Right ventricle myocardium inferior (tissue), 1 donor: ENCODE measurements at regions not wholly inside any gene's neighbourhood (a gene's known extent, or its start where the extent isn't known, plus 50 kb on each side); places are given as distances from the start of the nearest gene placed in this dataset.
A peak's percentile ranks its signal among the peaks of the same experiment; 100 is the strongest.

Experiments used
- ATAC-seq: fragments of 200-7000 bp; cut with Tn5 transposase; one replicate; pipeline ENCODE4 v1.9.1; 2020; ENCODE audit warnings: mild to moderate bottlenecking, moderate library complexity
- DNase-seq: peaks from one replicate; pipeline ENCODE4 v3.0.0; 2021; ENCODE audit errors: missing footprints
- intact Hi-C: fragments of 100-400 bp; cut with DNase I; formaldehyde crosslinking; loops from one replicate; pipeline ENCODE4 v1.11.0; 2022
- donor health status: DM: no; HTN: yes; CAD: no; lungs with severe emphysema.

DNA sequence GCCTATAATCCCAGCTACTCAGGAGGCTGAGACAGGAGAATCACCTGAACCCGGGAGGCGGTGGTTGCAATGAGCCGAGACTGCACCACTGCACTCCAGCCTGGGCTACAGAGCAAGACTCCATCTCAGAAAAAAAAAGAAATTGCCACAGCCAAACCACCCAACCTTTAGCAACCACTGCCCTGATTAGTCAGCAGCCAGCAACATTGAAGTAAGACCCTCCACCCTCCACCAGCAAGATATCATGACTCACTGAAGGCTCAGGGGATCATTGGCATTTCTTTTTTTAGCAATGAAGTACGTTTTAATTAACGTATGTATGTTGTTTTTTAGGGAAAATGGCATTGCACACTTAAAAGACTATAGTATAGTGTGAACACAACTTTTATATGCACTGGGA is 349.1 kb upstream of the ACVR2A start:
- intact Hi-C loops, result no loop called here
- DNase-seq (peak; percentile 45), ATAC-seq (no peak)

DNA sequence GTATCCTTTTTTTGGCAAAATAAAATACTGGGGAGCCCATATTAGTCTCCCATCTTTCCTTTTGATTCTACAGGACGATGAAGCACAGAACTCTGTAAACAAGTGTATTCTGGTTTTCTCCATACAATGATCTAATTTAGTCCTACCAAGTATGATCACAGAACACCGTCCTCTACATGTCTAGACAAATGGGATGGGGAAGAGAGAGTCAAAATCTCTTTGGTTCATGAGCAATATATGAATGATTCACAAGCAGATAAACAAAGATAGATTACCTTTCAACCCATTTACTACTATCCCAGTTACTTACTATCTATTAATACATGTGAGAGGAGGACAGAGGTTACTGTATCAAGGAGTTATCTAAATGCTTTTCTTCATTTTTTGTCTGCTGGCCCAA is 352.4 kb upstream of the ACVR2A start:
- intact Hi-C loops, result no loop called here
- no peak for ATAC-seq
- no peak for DNase-seq

DNA sequence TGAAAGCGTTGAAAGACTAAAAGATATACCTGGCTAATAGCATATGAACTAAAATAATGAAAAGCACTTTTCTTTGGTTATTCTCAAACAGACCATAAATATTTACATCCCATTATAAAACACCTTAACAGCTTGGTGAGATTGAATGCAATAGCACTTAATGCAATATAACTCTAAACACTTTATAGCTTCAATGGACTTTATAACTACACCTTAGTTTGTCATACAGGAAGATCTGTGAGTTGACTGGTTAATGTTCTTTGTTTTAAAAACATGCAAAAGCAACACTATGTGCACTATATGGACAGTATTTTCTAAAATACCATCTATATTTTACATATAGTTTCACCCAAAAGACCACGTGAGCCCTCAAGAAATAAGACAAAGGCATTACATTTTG is 353.3 kb upstream of the ACVR2A start:
- intact Hi-C loops, result no loop called here
- DNase-seq (no peak), ATAC-seq (no peak)

DNA sequence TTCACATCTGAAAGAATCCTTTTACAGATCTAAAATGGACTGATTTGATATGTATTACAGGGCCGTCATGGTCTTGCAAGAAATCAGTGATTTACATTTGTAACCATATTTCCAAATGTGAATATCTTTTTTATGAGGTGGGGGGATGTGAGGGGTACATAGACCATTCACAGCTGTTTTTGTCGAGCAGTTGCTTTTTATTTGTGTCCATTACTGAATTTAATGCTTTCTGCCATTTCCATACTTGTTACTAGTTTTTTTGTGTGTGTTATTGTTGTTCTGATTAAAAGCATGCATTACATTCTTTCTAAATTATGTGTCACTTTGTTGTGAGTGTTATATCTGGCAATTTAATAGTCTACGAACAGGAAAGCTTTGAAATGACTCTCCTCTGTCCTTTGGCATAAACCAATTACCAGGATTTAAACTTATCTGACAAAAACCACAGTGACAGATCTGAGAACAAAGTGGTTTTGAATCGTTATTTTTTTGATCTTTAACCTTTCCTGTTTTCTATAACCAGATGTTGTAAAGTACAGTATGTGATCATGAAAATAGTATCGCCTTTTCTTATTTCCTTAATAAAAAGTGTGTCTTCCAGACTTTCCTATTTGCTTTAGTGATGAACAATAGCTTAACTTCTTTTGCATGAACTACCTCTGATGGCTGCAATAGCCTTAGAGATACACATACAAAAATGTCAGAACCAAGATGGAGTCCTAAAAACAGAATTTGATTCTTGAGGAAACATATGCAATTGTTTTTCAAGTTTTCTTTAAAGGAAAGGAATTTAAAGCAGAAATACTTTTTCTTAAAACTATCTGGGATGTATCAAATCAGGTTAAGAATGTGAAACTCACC is 354.2 kb upstream of the ACVR2A start:
- DNase-seq (no peak), ATAC-seq (no peak)
- intact Hi-C loops, result no loop called here

DNA sequence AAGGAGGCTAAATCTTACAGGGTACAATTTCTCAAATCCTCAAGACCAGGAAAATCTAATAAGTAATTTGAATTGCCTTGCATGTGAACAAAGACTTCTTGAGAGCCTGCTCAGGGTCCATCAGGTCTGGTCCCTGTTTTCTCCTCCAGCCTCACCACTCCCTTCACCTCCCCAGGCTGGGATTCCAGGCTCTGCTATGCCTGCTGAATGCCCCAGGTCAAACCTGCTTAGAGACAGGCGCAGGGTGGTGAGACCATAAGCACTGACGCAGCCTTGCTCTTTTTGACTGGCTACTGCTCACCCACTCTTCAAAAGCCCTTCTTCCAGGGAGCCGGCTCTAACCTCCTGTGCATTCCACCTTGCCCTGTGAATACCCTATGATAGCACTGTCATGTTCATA is 356.4 kb upstream of the ACVR2A start:
- intact Hi-C loops, result no loop called here
- ATAC-seq (no peak), DNase-seq (no peak)

DNA sequence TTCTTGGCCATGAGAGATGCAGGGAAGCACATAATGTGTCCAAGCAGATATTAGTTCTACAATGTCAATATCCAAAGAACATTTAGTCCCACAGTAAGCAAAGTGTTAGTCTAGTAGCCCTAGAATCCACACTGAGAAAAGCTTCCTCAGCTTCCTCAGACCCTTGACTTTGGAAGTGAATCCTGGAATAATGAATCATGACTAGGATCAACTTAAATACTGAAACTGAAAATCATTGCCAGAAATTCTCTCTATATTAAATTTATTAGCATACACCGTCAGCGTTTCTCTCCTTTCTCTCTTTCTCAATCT is 356.9 kb upstream of the ACVR2A start:
- DNase-seq (no peak), ATAC-seq (no peak)
- intact Hi-C loops, result no loop called here

DNA sequence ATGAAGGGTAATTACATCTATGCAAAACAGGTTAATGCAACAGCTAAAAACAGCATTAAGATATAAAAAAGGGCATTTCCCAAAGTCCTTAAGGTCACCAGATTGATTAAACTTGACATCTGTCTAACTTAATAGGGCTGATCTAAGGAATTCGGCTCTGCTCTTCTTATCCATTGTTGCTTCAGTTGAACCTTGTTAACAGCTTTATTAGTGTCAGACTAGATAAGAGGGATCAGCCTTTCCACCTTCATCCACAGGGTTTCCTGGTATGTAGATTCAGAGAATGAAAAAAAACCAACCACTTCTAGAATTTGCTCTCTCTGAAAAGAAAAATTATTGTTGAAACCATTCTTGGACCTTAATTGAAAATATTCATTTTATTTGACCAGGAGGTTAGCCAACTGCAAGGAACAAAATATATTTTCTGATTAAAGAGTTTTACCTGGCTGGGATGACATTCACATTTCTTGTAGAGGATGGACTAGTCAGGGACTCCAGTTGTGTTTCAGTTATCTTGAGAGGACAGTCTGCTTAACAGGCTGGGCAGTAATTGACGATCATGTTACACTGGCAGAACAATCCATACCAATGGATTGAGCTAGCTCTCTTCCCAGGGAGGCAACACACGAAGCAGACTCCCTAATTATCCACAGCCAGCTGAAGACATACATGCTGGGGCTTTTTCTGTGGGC is 357.4 kb upstream of the ACVR2A start:
- DNase-seq (no peak), ATAC-seq (no peak)

DNA sequence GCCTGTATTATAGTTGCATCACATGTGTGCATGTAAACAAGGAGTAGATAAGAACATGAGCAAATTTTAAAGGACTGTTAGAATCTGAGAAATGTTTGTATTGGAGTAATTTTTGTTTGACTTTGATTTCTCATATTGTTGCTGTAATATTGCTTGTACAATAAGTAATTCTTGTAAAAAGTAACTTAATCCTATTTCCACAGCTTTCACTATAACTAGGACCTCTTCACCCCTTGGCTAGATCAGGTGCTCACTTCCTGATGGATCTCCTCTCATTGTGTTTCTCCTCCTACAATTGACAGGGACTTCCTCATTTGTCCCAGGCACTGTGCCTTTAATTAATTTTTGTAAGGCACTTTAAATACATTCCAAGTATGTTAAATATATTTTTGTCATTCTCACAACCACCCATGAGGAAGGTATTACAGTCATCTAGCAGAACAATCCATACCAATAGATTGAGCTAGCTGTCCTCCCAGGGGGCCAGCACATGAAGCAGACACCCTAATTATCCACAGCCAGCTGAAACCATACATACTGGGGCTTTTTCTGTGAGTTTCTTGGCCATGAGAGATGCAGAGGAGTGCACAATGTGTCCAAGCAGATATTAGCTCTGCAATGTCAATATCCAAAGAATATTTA is 359.5 kb upstream of the ACVR2A start:
- intact Hi-C loops, result no loop called here
- no peak for ATAC-seq
- no peak for DNase-seq

More for the DNA sequence above, 357.4 kb upstream of the ACVR2A start:
- intact Hi-C loops, result no loop called here

DNA sequence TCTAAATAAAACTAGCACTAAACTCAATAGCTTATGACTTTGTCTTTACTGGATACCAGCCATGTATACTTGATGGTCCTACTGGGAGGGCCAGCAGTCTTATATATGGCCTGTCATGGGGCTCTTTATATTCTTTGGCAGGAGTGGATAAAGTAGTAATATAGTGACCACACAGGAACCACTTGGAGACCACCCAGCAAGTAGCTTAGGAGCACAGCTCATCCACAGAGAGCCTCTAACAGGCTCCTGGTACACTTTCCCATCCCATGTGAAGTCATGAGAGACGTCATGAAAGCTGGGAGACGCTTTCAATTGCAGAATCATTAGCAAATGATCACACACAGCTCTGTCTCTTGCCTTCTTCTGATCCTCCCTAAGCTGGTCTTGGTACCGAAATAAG is 360.9 kb upstream of the ACVR2A start:
- intact Hi-C loops, result no loop called here
- ATAC-seq (no peak), DNase-seq (no peak)

DNA sequence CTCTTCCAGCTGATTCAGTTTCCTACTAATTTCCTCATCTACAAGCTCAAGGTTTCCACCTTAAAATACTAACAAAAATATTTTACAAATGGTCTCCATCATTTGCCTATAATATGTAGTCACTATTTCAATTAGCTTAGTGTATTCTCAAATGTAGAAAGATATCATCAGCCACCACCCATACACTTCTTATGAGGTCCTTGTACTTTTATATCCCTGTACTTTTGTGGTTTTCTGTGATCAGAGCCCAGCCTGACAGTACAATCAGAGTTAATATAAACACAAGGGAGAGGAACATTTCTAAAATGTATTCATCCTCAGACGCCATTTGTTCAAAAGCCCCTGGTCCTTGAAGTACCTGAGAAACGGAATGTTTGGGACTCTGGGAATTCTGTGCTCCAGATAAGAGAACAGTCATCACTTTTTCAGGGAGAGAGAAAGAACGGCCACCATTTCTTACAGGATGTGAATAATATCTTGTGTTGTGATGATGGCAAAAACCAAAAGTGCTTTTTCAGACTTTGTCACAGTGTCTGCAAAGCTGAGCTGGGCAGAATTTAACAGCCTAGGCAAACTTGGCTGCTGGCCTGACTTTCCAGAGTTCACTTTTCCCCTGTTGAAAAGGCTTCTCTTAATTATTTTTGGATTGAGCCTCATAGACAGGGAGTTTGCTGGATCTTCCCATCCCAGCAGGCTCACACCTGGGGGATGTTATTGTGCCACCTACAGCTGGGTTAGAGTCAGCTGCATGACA is 361.7 kb upstream of the ACVR2A start:
- intact Hi-C loops, result no loop called here
- DNase-seq, result no peak
- no peak for ATAC-seq

DNA sequence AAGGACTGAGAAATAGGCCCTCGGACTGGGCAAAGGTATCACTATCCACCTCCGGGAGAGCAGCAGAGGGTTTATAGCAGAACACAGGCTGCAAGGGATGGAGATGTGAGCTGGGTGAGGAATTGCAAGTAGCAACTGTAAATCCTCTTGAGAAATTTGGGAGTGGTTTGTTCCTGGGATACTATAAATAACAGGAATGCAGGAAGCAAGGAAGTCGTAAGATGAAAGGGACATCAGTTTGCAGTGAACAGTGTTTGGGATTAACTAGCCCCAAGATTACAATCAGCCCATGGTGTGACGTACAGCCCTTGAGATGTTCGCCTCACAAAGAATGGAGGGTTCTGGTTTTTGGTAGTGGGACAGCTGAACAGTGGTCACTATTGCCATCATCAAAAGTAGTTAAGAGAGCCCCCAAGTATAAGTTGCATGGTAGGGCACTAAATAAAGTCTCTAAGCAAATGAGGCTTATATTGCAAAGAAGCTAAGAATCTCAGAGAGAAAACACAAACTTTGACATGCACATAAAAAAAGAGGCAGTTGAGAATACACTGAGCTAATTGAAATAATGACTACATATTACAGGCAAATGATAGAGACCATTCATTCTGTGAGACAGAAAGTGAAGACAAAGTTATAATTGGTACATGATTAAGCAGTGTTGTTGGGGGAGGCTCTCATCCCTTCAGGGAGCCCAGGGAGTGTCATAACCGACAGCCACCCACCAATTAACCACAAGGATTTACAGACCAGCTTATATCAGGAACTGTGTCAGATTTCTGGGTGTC is 362.5 kb upstream of the ACVR2A start:
- DNase-seq (no peak), ATAC-seq (no peak)

DNA sequence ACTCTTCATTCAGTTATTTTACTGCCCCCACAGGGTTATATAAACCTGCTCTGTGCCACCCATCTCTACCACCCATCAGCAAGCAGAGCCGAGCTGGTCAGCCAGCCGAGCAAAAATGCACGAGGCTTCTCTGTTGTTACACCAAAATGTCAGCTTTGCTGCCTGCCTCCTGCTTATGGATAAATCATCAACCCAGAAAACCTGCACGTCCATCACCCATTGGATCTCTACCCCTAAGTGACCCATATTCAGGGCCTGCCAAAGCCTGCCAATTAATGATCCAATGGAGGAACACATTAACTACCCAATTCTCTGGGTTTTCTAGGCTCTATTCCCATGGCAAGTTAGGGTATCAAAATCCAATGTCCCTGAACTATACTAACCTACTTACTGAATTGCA is 365.5 kb upstream of the ACVR2A start:
- intact Hi-C loops, result no loop called here
- ATAC-seq (no peak), DNase-seq (no peak)

More for the DNA sequence above, 362.5 kb upstream of the ACVR2A start:
- intact Hi-C loops, result no loop called here

DNA sequence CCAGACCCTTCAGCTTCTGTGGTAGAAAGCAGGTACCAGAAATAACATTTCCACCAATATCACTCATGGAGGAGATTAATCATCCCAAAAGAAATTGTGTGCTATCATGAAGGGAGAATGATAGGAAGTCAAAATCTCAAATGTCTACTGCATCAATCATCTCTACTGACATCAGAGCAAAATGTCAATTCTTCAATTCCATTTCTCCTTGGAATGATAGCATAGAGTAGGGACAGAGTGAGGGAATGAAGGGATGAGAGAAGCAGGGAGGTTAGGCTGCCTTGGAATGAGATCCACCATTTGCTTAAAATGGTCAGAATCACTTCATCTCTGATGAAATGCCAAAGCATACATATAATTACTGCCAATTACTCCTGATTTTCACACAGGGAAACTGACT is 371.8 kb upstream of the ACVR2A start:
- intact Hi-C loops, result no loop called here
- DNase-seq (no peak), ATAC-seq (no peak)

DNA sequence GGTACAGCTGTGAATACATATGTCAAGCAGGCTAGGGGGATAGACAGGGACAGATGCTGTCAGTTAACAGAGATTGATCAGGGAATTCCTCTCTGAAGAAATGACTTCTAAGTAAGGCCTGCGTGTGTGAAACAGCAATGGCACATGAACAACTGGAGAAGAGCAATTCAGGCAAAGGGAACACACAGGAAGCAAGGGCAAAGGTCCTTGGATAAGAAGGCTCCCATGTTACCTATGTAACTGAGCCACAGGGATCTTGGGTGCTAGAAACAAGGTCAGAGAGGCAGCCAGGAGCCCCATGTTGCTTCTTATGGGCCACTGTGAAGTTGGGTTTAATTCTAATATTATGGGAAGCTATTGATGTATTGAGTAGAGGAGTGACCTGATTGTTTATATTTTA is 373.7 kb upstream of the ACVR2A start:
- ATAC-seq (no peak), DNase-seq (no peak)
- intact Hi-C loops, result no loop called here

DNA sequence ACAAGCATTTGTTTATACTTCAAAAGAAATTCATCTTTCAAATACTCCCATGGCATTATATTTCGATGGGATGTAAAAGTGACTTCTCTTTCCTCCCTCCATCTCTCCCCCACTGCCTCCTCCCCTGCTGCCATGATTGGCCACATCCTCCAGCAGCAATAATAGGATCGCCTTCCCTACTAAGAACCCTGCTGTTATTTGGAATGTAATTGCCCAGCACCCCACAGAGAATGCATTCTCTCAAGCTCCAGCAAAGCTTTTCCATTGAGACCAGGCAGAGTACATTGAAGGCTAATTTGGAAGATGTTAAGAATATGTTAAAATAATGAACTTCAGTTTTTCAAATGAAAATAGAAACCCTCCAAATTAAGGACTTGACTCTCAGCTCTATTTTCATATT is 375.4 kb upstream of the ACVR2A start:
- ATAC-seq, result no peak
- DNase-seq, result no peak
- intact Hi-C loops, result no loop called here

DNA sequence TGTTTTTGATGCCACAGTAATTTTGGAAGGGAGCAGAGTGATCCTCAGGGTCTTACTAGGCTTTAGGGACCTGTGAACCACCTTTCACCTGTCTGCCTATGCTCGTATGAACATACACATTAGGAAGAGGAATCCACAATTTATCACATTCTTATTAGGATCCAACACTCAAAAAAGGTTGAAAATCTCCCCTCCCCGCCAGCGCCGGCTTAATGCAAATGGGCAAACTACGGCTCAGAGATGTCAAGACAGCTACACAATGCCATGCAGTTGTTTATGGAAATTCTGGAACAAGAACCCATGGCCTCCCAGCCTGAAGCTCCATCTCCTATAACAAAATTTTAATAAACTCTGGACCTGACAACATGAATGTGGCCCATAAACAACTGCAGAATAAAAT is 375.9 kb upstream of the ACVR2A start:
- intact Hi-C loops, result no loop called here
- DNase-seq (peak; percentile 51), ATAC-seq (no peak)

DNA sequence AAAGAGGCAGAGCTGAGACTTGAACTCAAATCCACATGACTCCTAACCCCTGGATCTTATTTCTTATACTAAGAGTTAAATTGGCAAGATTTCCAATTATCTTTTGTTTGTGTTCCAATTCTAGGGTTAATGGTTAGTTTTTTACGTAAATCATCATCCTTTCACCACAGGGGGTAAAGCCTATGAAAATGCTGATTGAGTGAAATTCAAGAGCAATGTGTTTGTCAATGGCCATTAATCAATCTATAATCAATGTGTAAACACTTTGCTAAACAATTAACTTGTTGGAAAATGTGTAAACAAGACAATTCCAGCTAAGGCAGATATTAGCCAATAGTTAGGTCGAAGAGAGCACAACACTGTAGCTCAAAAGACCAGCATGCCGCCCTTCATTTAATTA is 376.5 kb upstream of the ACVR2A start:
- ATAC-seq (no peak), DNase-seq (no peak)

DNA sequence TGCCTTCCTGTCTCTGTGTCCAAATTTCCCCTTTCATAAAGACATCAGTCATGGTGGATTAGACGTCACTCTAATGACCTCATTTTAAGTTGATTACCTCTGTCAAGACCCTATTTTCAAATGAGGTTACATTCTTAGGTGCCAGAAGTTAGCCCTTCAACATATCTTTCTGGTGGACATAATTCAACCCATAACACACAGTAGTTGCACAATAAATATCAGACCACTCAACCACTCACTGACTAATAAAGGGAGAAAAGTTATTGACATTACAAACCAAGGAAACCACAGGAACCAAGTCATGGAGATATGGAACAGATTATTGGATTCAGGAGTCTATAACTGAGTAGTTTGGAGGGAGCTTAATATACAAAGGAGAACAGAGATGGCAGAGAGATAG is 377.4 kb upstream of the ACVR2A start:
- intact Hi-C loops, result no loop called here
- no peak for ATAC-seq

More for the DNA sequence above, 376.5 kb upstream of the ACVR2A start:
- intact Hi-C loops, result no loop called here

More for the DNA sequence above, 377.4 kb upstream of the ACVR2A start:
- DNase-seq, result no peak
